Keratinocyte (primary cell): ENCODE measurements at regions not wholly inside any gene's neighbourhood (a gene's known extent, or its start where the extent isn't known, plus 50 kb on each side); places are given as distances from the start of the nearest gene placed in this dataset.

ENCODE experiments used
- DNase-seq: peaks from one replicate; pipeline ENCODE4 v3.0.0-alpha.2; 2011; ENCODE audit warnings: low read depth, missing footprints, low spot score
- FAIRE-seq: peaks from 2 replicates; lab custom pipeline; 2011; peaks lifted over from hg19 to GRCh38; lab: Jason Lieb, UNC
- H2AFZ ChIP-seq: 2 replicates; pipeline ENCODE4 v1.6.0; 2012; ENCODE audit warnings: low read length, control low read depth, inconsistent platforms; ENCODE audit not compliant: control insufficient read depth
- H3K27ac ChIP-seq: 2 replicates; pipeline ENCODE4 v1.5.1; 2011; ENCODE audit warnings: low read length; ENCODE audit not compliant: control insufficient read depth, insufficient read depth
- H3K27me3 ChIP-seq: 3 replicates; pipeline ENCODE4 v1.6.0; 2011; ENCODE audit warnings: low read length; ENCODE audit not compliant: control insufficient read depth, insufficient read depth; ENCODE audit errors: extremely low read depth
- H3K36me3 ChIP-seq, 2 experiments: 2 replicates in 1 of 2; 3 replicates in 1 of 2; pipeline ENCODE4 v1.5.1; 2011; ENCODE audit warnings: low read length in 2 of 2, mild to moderate bottlenecking in 1 of 2; ENCODE audit not compliant: control insufficient read depth in 2 of 2, insufficient read depth in 2 of 2; ENCODE audit errors: extremely low read depth in 1 of 2
- H3K4me1 ChIP-seq: 3 replicates; pipeline ENCODE4 v1.5.1; 2011; ENCODE audit warnings: low read length; ENCODE audit not compliant: control insufficient read depth, insufficient read depth; ENCODE audit errors: extremely low read depth
- H3K4me2 ChIP-seq: 3 replicates; pipeline ENCODE4 v1.6.0; 2011; ENCODE audit warnings: low read depth, low read length; ENCODE audit not compliant: control insufficient read depth, insufficient read depth; ENCODE audit errors: extremely low read depth
- H3K4me3 ChIP-seq, 3 experiments: fragments of 200-600 bp in 1 of 3; sonication (generic) in 1 of 3; 2 replicates in 2 of 3; 3 replicates in 1 of 3; pipeline ENCODE4 v1.5.1; 2011 to 2016; ENCODE audit warnings: low read length in 3 of 3, mild to moderate bottlenecking in 3 of 3, control low read depth in 2 of 3, inconsistent platforms in 1 of 3, low read depth in 1 of 3, mixed read lengths in 1 of 3, mixed run types in 1 of 3, moderate library complexity in 1 of 3; ENCODE audit not compliant: control insufficient read depth in 2 of 3, insufficient read depth in 2 of 3; ENCODE audit errors: extremely low read depth in 1 of 3
- H3K79me2 ChIP-seq: 2 replicates; pipeline ENCODE4 v1.6.0; 2012; ENCODE audit warnings: low read length; ENCODE audit not compliant: control insufficient read depth, insufficient read depth
- H3K9ac ChIP-seq: 3 replicates; pipeline ENCODE4 v1.6.0; 2011; ENCODE audit warnings: low read length; ENCODE audit not compliant: control insufficient read depth, insufficient read depth; ENCODE audit errors: extremely low read depth
- H3K9me1 ChIP-seq: 3 replicates; pipeline ENCODE4 v1.6.0; 2011; ENCODE audit warnings: low read length; ENCODE audit not compliant: control insufficient read depth, insufficient read depth; ENCODE audit errors: extremely low read depth
- H3K9me3 ChIP-seq: 2 replicates; pipeline ENCODE4 v1.5.1; 2012; ENCODE audit warnings: low read depth, low read length; ENCODE audit not compliant: control insufficient read depth
- H4K20me1 ChIP-seq: 3 replicates; pipeline ENCODE4 v1.6.0; 2011; ENCODE audit warnings: low read length; ENCODE audit not compliant: control insufficient read depth, insufficient read depth; ENCODE audit errors: extremely low read depth
- EZH2 ChIP-seq: IDR thresholded peaks from one replicate; pipeline ENCODE4 v1.6.1; 2012; ENCODE audit warnings: inconsistent platforms, mild to moderate bottlenecking, low read length, moderate library complexity
- dilution Hi-C: fragments of 300-500 bp; cut with MboI; formaldehyde crosslinking; loops from one replicate; pipeline ENCODE4 v1.7.0; 2020; ENCODE audit warnings: low sequenced_read_pairs; ENCODE audit not compliant: extremely low pct_ligation_motif_present
- TF ChIP-seq, protein P1 (sequence below), 3 experiments: IDR thresholded peaks in 1 of 3; conservative IDR thresholded peaks in 1 of 3; optimal IDR thresholded peaks in 1 of 3; 2 replicates in 2 of 3; 3 replicates in 1 of 3; pipeline versions ENCODE3 to v1.5.1; 2011; ENCODE audit warnings: low read length in 3 of 3, mild to moderate bottlenecking in 3 of 3, moderate library complexity in 2 of 3, control low read depth in 1 of 3, inconsistent platforms in 1 of 3; ENCODE audit not compliant: insufficient read depth in 2 of 3; ENCODE audit errors: extremely low read depth in 1 of 3

DNA sequence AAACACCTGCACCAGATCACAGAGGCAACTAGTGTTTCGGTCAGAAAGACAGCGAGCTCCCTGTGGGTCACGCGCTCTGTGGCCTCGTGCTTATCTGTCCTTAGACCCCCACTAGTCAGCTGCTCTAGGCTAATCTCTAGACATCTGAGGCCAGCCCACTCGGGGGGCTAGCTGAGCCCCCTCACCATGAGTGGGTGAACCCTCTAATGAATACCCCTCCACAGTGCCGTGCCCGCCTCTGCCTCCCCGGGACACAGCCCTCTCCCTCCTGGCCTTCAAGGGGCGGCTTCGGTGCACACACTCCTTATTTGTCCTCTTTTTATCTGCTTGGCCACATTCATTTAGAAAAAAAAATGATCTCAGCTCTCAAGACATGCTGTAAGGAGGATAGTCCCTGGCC, 320.1 kb downstream of the C16orf95 start:
- Histone ChIP-seq H3K4me3 (no peak overlapping the region), H3K4me1 (no peaks in the 10 kb centered on the region), H3K36me3 (no peaks in the 10 kb centered on the region), H4K20me1 (no peaks in the 10 kb centered on the region), H3K9ac (no peak overlapping the region), H3K9me3 (peaks cover 7% of the 10 kb centered on the region), H3K4me2 (no peak overlapping the region), H3K79me2 (no peaks in the 10 kb centered on the region), H3K27ac (no peak overlapping the region), H3K27me3 (no peaks in the 10 kb centered on the region), H3K9me1 (no peaks in the 10 kb centered on the region), H2AFZ (no peak overlapping the region)
- TF ChIP-seq, protein P1, sequence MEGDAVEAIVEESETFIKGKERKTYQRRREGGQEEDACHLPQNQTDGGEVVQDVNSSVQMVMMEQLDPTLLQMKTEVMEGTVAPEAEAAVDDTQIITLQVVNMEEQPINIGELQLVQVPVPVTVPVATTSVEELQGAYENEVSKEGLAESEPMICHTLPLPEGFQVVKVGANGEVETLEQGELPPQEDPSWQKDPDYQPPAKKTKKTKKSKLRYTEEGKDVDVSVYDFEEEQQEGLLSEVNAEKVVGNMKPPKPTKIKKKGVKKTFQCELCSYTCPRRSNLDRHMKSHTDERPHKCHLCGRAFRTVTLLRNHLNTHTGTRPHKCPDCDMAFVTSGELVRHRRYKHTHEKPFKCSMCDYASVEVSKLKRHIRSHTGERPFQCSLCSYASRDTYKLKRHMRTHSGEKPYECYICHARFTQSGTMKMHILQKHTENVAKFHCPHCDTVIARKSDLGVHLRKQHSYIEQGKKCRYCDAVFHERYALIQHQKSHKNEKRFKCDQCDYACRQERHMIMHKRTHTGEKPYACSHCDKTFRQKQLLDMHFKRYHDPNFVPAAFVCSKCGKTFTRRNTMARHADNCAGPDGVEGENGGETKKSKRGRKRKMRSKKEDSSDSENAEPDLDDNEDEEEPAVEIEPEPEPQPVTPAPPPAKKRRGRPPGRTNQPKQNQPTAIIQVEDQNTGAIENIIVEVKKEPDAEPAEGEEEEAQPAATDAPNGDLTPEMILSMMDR (optimal IDR thresholded peaks at IDR 0.05 in 1 of 3, IDR thresholded peaks at IDR 0.05 in 1 of 3, conservative IDR thresholded peaks at IDR 0.05 in 1 of 3; ENCODE audit: extremely low read depth in 1 of 3, insufficient read depth in 2 of 3, low read length in 3 of 3), result no peak
- no peak for TF ChIP-seq EZH2
- DNase-seq, result no peak
- no peak for FAIRE-seq
- dilution Hi-C loops, result no loop called here

DNA sequence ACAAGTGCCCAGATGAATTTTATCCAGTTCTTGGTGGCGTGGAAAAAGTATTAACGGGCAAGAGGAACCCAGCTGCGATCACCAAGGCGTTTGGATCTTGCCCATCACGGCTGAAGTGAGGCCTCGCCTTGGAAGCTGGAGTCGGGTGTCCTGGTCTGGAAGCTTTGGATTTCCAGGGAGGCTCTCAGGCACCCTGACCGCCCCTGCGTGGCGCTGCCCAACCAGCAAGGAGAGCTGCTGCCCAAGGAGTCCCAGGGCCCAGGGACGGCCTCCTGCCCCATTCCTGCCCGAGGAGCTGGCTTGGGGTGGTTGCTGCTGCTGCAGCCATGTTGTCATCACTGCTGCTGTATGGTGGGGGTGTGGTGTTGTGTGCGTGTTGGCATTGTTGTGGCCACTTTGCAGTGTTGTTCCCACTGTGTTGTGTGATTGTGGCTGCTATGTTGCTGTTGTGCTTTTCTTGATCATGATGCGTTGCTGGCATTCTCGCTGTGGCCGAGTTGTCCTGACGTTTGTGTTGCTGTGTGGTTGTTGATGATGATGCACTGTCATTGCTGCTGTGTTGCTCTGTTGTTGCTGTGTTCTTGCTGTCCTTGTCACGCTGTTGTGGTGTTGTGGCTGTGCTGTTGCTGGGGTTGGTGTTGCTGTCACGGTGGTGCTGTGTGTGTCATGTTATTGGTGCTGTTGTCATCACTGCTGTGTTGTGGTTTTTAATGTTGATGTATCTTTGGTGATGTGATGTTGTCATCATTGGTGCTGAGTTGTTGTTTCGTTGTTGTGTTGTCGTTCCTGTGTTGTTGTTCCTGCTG, 318.8 kb downstream of the C16orf95 start:
- TF ChIP-seq, protein P1 (optimal IDR thresholded peaks at IDR 0.05 in 1 of 3, IDR thresholded peaks at IDR 0.05 in 1 of 3, conservative IDR thresholded peaks at IDR 0.05 in 1 of 3; ENCODE audit: extremely low read depth in 1 of 3, insufficient read depth in 2 of 3, low read length in 3 of 3), result no peak
- no peak for TF ChIP-seq EZH2
- dilution Hi-C loops, result no loop called here

More for the DNA sequence above, 318.8 kb downstream of the C16orf95 start:
- DNase-seq (no peak), FAIRE-seq (no peak)
- H3K9me1 ChIP-seq, result no peaks in the 10 kb centered on the region
- no peak overlapping the region for H3K4me2 ChIP-seq
- no peaks in the 10 kb centered on the region for H3K36me3 ChIP-seq
- no peaks in the 10 kb centered on the region for H3K4me1 ChIP-seq
- peaks cover 7% of the 10 kb centered on the region for H3K9me3 ChIP-seq
- no peaks in the 10 kb centered on the region for H3K27me3 ChIP-seq
- no peak overlapping the region for H3K4me3 ChIP-seq
- no peak overlapping the region for H3K9ac ChIP-seq
- no peak overlapping the region for H3K27ac ChIP-seq
- H3K79me2 ChIP-seq, result no peaks in the 10 kb centered on the region
- H4K20me1 ChIP-seq, result no peaks in the 10 kb centered on the region
- no peak overlapping the region for H2AFZ ChIP-seq
